ENCODE measurements at regions not wholly inside any gene's neighbourhood (a gene's known extent, or its start where the extent isn't known, plus 50 kb on each side); places are given as distances from the start of the nearest gene placed in this dataset.

- Histone ChIP-seq H3K79me2 (ENCODE audit: control insufficient read depth, insufficient read depth, low read length) (no peaks in the 10 kb centered on the region), H3K9ac (ENCODE audit: insufficient read depth, low read length) (no peak overlapping the region), H2AFZ (ENCODE audit: low read length) (no peak overlapping the region), H3K4me1 (ENCODE audit: control insufficient read depth, extremely low read depth, insufficient read depth, low read length) (no peaks in the 10 kb centered on the region), H3K36me3 (ENCODE audit: control insufficient read depth, insufficient read depth, low read length) (no peaks in the 10 kb centered on the region), H3K4me2 (ENCODE audit: extremely low read depth, insufficient read depth, low read length) (no peak overlapping the region), H4K20me1 (ENCODE audit: control insufficient read depth, extremely low read depth, insufficient read depth, low read length) (no peaks in the 10 kb centered on the region), H3K9me3 (ENCODE audit: control insufficient read depth, insufficient read depth, low read depth, low read length) (no peaks in the 10 kb centered on the region), H3K4me3 (replicated peaks in 1 of 4; ENCODE audit: control extremely low read depth in 1 of 4, insufficient read depth in 1 of 4, low read depth in 3 of 4, low read length in 4 of 4) (no peak overlapping the region), H3K27ac (ENCODE audit: insufficient read depth, low read length) (no peak overlapping the region), H3K27me3 (ENCODE audit: control insufficient read depth, insufficient read depth, low read length) (no peaks in the 10 kb centered on the region)
- no peak for DNase-seq (ENCODE audit: low read depth in 2 of 2)
- TF ChIP-seq EZH2 (IDR thresholded peaks at IDR 0.05; ENCODE audit: low read length, missing control alignments) (no peak), CTCF (conservative IDR thresholded peaks at IDR 0.05 in 1 of 2, IDR thresholded peaks at IDR 0.05 in 1 of 2; ENCODE audit: low read depth in 1 of 2, low read length in 2 of 2) (no peak)
These were observed 923.2 kb downstream of the RPA4 start for GRCh38 chrX:97806946-97807345.

GRCh38 chrX:97820170-97820569, 936.5 kb downstream of the RPA4 start:
- no peaks in the 10 kb centered on the region for H3K79me2 ChIP-seq (ENCODE audit: control insufficient read depth, insufficient read depth, low read length)
- H3K27ac ChIP-seq (ENCODE audit: insufficient read depth, low read length) = no peak overlapping the region
- H3K9me3 ChIP-seq (ENCODE audit: control insufficient read depth, insufficient read depth, low read depth, low read length) = no peaks in the 10 kb centered on the region
- H3K9ac ChIP-seq (ENCODE audit: insufficient read depth, low read length) = no peak overlapping the region
- H3K4me3 ChIP-seq (replicated peaks in 1 of 4; ENCODE audit: control extremely low read depth in 1 of 4, insufficient read depth in 1 of 4, low read depth in 3 of 4, low read length in 4 of 4) = no peak overlapping the region
- no peak overlapping the region for H2AFZ ChIP-seq (ENCODE audit: low read length)
- no peaks in the 10 kb centered on the region for H3K27me3 ChIP-seq (ENCODE audit: control insufficient read depth, insufficient read depth, low read length)
- no peak overlapping the region for H3K4me2 ChIP-seq (ENCODE audit: extremely low read depth, insufficient read depth, low read length)
- H4K20me1 ChIP-seq (ENCODE audit: control insufficient read depth, extremely low read depth, insufficient read depth, low read length) = no peaks in the 10 kb centered on the region
- H3K4me1 ChIP-seq (ENCODE audit: control insufficient read depth, extremely low read depth, insufficient read depth, low read length) = no peaks in the 10 kb centered on the region
- no peak for DNase-seq (ENCODE audit: low read depth in 2 of 2)
- TF ChIP-seq CTCF (conservative IDR thresholded peaks at IDR 0.05 in 1 of 2, IDR thresholded peaks at IDR 0.05 in 1 of 2; ENCODE audit: low read depth in 1 of 2, low read length in 2 of 2) (no peak), EZH2 (IDR thresholded peaks at IDR 0.05; ENCODE audit: low read length, missing control alignments) (no peak)
- no peaks in the 10 kb centered on the region for H3K36me3 ChIP-seq (ENCODE audit: control insufficient read depth, insufficient read depth, low read length)

GRCh38 chrX:97828471-97828870, 944.8 kb downstream of the RPA4 start:
- TF ChIP-seq CTCF (conservative IDR thresholded peaks at IDR 0.05 in 1 of 2, IDR thresholded peaks at IDR 0.05 in 1 of 2; ENCODE audit: low read depth in 1 of 2, low read length in 2 of 2) (no peak), EZH2 (IDR thresholded peaks at IDR 0.05; ENCODE audit: low read length, missing control alignments) (no peak)
- Histone ChIP-seq H3K4me1 (ENCODE audit: control insufficient read depth, extremely low read depth, insufficient read depth, low read length) (no peaks in the 10 kb centered on the region), H3K27ac (ENCODE audit: insufficient read depth, low read length) (no peak overlapping the region), H3K27me3 (ENCODE audit: control insufficient read depth, insufficient read depth, low read length) (no peaks in the 10 kb centered on the region), H3K4me3 (replicated peaks in 1 of 4; ENCODE audit: control extremely low read depth in 1 of 4, insufficient read depth in 1 of 4, low read depth in 3 of 4, low read length in 4 of 4) (no peak overlapping the region), H3K79me2 (ENCODE audit: control insufficient read depth, insufficient read depth, low read length) (no peaks in the 10 kb centered on the region), H3K9me3 (ENCODE audit: control insufficient read depth, insufficient read depth, low read depth, low read length) (no peaks in the 10 kb centered on the region), H3K4me2 (ENCODE audit: extremely low read depth, insufficient read depth, low read length) (no peak overlapping the region), H3K9ac (ENCODE audit: insufficient read depth, low read length) (no peak overlapping the region), H2AFZ (ENCODE audit: low read length) (no peak overlapping the region), H3K36me3 (ENCODE audit: control insufficient read depth, insufficient read depth, low read length) (no peaks in the 10 kb centered on the region), H4K20me1 (ENCODE audit: control insufficient read depth, extremely low read depth, insufficient read depth, low read length) (no peaks in the 10 kb centered on the region)
- no peak for DNase-seq (ENCODE audit: low read depth in 2 of 2)
